Upper lobe of left lung (tissue), 6 donors: ENCODE measurements at regions not wholly inside any gene's neighbourhood (a gene's known extent, or its start where the extent isn't known, plus 50 kb on each side); places are given as distances from the start of the nearest gene placed in this dataset.

Experiments used
- ATAC-seq, 2 donors: fragments of 200-7000 bp; cut with Tn5 transposase; one replicate each; pipeline ENCODE4 v1.9.1; 2022; ENCODE audit warnings: mild to moderate bottlenecking in 2 of 2, moderate library complexity in 2 of 2; ENCODE audit not compliant: low FRiP score in 2 of 2
- DNase-seq, 2 donors: peaks; one replicate each; pipeline ENCODE4 v3.0.0-alpha.2; 2019 to 2020
- H3K27ac ChIP-seq, 4 donors: fragments of 200-600 bp; sonication (generic); one replicate each; pipeline ENCODE4 v1.5.1; 2016 to 2019
- H3K27me3 ChIP-seq, 4 donors: fragments of 200-600 bp; sonication (generic); one replicate each; pipeline ENCODE4 v1.5.1; 2017 to 2019
- H3K36me3 ChIP-seq, 4 donors: fragments of 200-600 bp; sonication (generic); one replicate each; pipeline ENCODE4 v1.5.1; 2016 to 2019
- H3K4me1 ChIP-seq, 4 donors: fragments of 200-600 bp; sonication (generic); one replicate each; pipeline ENCODE4 v1.5.1; 2018 to 2019
- H3K4me3 ChIP-seq, 4 donors: fragments of 200-600 bp; sonication (generic); one replicate each; pipeline ENCODE4 v1.5.1; 2017 to 2019; ENCODE audit warnings: mild to moderate bottlenecking in 2 of 4, moderate library complexity in 1 of 4
- H3K9me3 ChIP-seq, 4 donors: fragments of 200-600 bp; sonication (generic); one replicate each; pipeline ENCODE4 v1.5.1; 2018 to 2019
- EP300 ChIP-seq, 4 donors: sonication (generic); formaldehyde crosslinking; IDR thresholded peaks; one replicate each; pipeline ENCODE4 v1.5.1; 2017; ENCODE audit warnings: antibody characterized with exemption in 4 of 4, control low read depth in 2 of 4
- POLR2A ChIP-seq, 4 donors: fragments of 450-650 bp; IDR thresholded peaks; one replicate each; pipeline ENCODE4 v1.5.1; 2016 to 2017; ENCODE audit warnings: antibody characterized with exemption in 4 of 4, mild to moderate bottlenecking in 2 of 4
- POLR2AphosphoS5 ChIP-seq, 2 donors: sonication (generic); formaldehyde crosslinking; IDR thresholded peaks; one replicate each; pipeline ENCODE4 v1.5.1; 2017; ENCODE audit warnings: antibody characterized with exemption in 2 of 2
- whole genome bisulfite sequencing, 2 donors: methylation state at CpG; one replicate each; pipeline ENCODE4 v1.1.5; 2017 to 2018; 5-methylcytosine and 5-hydroxymethylcytosine counted together
- TF ChIP-seq, protein P1 (sequence below), 6 experiments: fragments of 450-650 bp in 4 of 6; fragments of 200-600 bp in 2 of 6; sonication (generic) in 2 of 6; IDR thresholded peaks; one replicate each; pipeline ENCODE4 v1.5.1; 2016 to 2019; ENCODE audit warnings: antibody characterized with exemption in 6 of 6
- donor health status: DM: no; HTN: no; CAD: no; lungs with moderate emphysema.
- donor health status: DM: no; HTN: yes; CAD: no; lungs with severe emphysema.

DNA sequence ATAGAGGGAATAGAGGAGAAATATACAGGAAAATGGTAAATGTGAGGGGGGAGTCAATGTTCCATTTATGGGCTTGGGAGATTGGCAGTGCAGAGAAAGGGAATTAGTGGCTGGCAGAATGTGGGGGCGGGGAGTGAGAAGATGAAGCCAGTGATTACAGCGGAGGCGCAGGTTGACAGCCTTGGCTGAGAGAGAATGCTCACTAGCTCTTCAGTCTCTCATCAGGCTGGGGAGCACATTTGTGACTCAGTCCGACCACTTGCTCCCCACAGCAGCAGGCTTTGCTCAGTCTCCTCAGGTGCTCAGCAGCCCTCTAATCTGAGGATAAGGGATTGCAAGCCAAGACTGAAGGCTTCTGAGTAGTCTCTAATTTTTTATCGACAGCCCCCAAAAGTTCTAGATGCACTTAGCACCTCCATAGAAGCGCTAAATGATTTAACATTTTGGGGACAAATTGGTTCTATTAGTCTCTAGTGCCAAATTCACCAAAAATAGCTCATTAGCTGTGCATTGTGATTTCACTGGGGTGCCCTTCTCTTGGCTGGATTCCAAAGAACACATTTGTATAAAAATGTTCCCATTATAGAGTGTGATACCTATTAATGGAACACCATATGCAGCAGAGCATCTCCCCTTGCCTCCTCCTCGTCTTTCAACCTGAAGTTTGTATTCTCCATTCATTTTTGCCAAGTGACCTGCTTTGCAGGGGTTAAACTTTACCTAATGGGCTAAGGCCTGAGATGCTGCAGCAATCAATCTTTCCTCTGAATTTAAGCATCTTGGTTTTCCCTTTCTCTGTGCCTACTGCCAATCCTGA is 191.8 kb downstream of the ZNF326 start:
- Histone ChIP-seq H3K4me3 (no peak overlapping the region), H3K4me1 (no peaks in the 10 kb centered on the region), H3K36me3 (no peaks in the 10 kb centered on the region), H3K9me3 (no peaks in the 10 kb centered on the region), H3K27me3 (no peaks in the 10 kb centered on the region), H3K27ac (no peak overlapping the region)
- ATAC-seq (no peak), DNase-seq (no peak)
- 64 to 68% methylated on average over 7 of the region's 7 CpGs for WGBS, 2 donors
- TF ChIP-seq, protein P1, sequence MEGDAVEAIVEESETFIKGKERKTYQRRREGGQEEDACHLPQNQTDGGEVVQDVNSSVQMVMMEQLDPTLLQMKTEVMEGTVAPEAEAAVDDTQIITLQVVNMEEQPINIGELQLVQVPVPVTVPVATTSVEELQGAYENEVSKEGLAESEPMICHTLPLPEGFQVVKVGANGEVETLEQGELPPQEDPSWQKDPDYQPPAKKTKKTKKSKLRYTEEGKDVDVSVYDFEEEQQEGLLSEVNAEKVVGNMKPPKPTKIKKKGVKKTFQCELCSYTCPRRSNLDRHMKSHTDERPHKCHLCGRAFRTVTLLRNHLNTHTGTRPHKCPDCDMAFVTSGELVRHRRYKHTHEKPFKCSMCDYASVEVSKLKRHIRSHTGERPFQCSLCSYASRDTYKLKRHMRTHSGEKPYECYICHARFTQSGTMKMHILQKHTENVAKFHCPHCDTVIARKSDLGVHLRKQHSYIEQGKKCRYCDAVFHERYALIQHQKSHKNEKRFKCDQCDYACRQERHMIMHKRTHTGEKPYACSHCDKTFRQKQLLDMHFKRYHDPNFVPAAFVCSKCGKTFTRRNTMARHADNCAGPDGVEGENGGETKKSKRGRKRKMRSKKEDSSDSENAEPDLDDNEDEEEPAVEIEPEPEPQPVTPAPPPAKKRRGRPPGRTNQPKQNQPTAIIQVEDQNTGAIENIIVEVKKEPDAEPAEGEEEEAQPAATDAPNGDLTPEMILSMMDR (IDR thresholded peaks at IDR 0.05): no peak
- no peak for TF ChIP-seq EP300 (IDR thresholded peaks at IDR 0.05)
- TF ChIP-seq POLR2A (IDR thresholded peaks at IDR 0.05): no peak
- TF ChIP-seq POLR2AphosphoS5 (IDR thresholded peaks at IDR 0.05): no peak

DNA sequence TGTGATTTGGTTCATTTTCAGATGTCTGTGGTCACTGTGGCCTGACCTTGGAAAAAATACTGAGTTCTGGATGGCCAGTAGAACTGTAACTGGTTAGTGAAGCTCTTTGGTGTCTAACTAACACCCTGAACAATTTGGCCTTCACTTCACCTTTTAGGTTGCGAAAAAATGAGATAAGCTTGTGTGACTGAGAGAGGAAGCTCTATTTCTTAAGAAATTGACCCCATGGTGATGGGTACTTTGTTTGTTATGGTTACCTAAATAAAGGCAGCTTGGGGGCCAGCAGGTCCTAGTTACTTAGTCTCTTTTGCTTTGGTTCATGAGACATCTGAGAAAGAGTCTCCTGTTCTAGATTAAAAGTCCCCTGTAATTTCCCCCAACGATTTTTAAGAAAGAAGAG is 181.6 kb downstream of the ZNF326 start:
- DNase-seq (no peak), ATAC-seq (peak in 1 of 2 donors; percentile 42)
- Histone ChIP-seq H3K4me1 (peaks cover 0 to 10% (median 0%) of the 10 kb centered on the region in 4 donors), H3K9me3 (no peaks in the 10 kb centered on the region), H3K27ac (no peak overlapping the region), H3K4me3 (no peak overlapping the region), H3K27me3 (no peaks in the 10 kb centered on the region), H3K36me3 (no peaks in the 10 kb centered on the region)
- TF ChIP-seq POLR2AphosphoS5 (IDR thresholded peaks at IDR 0.05): no peak
- 28 to 55% methylated on average over 2 of the region's 2 CpGs for WGBS, 2 donors

DNA sequence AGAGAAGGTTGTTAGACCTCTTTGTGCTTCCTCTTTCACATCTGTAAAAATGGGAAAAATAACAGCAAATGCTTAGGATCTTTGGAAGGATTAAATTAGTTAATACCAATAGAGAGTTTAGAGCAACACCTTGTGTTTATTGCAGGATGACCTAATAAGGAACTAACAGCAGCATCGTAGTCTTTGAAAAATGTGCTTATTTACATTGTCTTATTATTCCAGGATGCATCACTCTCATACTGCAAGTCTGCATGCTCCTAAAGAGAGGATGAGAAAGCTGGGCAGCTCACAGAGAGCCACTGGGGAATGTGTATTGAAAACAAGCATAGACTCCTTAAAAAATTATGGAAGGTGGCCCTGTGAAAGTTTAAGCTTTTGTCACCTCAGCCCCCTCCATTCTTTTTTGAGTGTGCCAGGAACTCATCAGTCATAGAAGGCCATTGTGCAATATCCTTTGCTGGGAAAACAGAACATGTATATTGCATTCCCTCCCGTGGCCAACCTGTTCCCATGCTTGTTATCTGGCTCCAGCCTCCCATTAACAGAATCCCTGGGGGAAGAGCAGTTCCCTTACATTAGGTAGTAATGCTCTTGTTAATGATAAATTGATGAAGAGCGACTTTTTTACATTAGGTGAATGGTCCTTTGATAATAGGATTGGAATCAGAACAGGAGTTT is 180.7 kb downstream of the ZNF326 start:
- H3K27ac ChIP-seq: no peak overlapping the region
- no peaks in the 10 kb centered on the region for H3K27me3 ChIP-seq
- 30 to 39% methylated on average over 3 of the region's 3 CpGs for WGBS, 2 donors
- TF ChIP-seq EP300 (IDR thresholded peaks at IDR 0.05) (peak in 1 of 4 donors; percentile 38), POLR2AphosphoS5 (IDR thresholded peaks at IDR 0.05) (peak in 1 of 2 donors; percentile 15), POLR2A (IDR thresholded peaks at IDR 0.05) (no peak)
- TF ChIP-seq, protein P1 (IDR thresholded peaks at IDR 0.05): no peak
- no peak overlapping the region for H3K4me3 ChIP-seq
- no peaks in the 10 kb centered on the region for H3K9me3 ChIP-seq
- no peaks in the 10 kb centered on the region for H3K36me3 ChIP-seq
- peak in 1 of 2 donors; percentile 41 for ATAC-seq
- peak in 1 of 2 donors; percentile 35 for DNase-seq
- peaks cover 0 to 10% (median 0%) of the 10 kb centered on the region in 4 donors for H3K4me1 ChIP-seq

DNA sequence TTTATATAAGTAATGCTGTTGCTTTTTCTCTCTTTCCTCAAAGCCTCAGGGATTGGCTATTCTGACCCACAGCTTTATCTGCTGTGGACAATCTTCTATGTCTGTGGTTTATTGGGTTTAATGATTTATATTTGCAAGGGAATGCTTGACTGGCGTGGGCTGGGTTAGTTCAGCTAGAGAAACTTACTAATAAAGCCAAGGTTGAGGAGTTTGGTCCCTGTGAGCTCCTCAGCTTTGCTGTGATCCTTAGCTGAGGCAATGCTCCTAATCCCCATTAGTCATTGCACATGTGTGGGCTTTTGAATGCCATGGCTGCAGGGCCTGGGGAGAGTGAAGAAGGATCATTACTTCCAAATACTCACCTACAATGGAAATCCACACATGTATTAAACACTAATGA is 179.3 kb downstream of the ZNF326 start:
- no peak for ATAC-seq
- WGBS, 2 donors: 80 to 85% methylated on average over 1 of the region's 1 CpG
- no peak overlapping the region for H3K27ac ChIP-seq

DNA sequence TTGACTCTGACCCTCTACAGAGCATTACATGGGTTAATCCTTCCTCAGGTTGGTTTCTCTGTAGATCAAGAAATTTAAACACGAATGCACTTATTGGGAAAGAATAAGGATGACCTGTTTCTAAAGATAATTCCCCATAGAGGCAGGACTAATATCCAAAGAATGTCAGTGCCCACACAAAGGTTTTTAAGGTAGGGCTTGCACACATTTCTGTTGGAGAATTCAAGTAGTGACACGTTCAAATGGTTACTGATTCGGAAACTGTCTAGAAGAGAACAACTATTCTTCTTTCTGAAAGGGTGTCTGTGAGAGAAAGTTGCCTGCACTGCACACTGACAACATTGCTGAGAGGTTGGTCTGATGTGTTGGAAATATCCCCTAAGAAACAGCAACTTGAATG is 167.3 kb downstream of the ZNF326 start:
- WGBS, 2 donors: 74 to 78% methylated on average over 3 of the region's 3 CpGs

More for the DNA sequence above, 179.3 kb downstream of the ZNF326 start:
- TF ChIP-seq POLR2A (IDR thresholded peaks at IDR 0.05) (no peak), POLR2AphosphoS5 (IDR thresholded peaks at IDR 0.05) (no peak), EP300 (IDR thresholded peaks at IDR 0.05) (no peak)
- TF ChIP-seq, protein P1 (IDR thresholded peaks at IDR 0.05): no peak
- H3K9me3 ChIP-seq: no peaks in the 10 kb centered on the region
- no peaks in the 10 kb centered on the region for H3K36me3 ChIP-seq
- no peak overlapping the region for H3K4me3 ChIP-seq
- H3K27me3 ChIP-seq: no peaks in the 10 kb centered on the region
- H3K4me1 ChIP-seq: peaks cover 0 to 10% (median 0%) of the 10 kb centered on the region in 4 donors
- no peak for DNase-seq

More for the DNA sequence above, 167.3 kb downstream of the ZNF326 start:
- Histone ChIP-seq H3K27me3 (no peaks in the 10 kb centered on the region), H3K4me1 (no peaks in the 10 kb centered on the region), H3K9me3 (no peaks in the 10 kb centered on the region), H3K36me3 (no peaks in the 10 kb centered on the region), H3K27ac (no peak overlapping the region), H3K4me3 (no peak overlapping the region)
- ATAC-seq (no peak), DNase-seq (no peak)
- TF ChIP-seq, protein P1 (IDR thresholded peaks at IDR 0.05): no peak
